ENCODE measurements at regions not wholly inside any gene's neighbourhood (a gene's known extent, or its start where the extent isn't known, plus 50 kb on each side); places are given as distances from the start of the nearest gene placed in this dataset.

GRCh38 chr11:8340296-8340695 is 76.6 kb upstream of the LMO1 start:
- DNase-seq: no peak
- in situ Hi-C loops (cut with HindIII; ENCODE audit: low pct_ligation_motif_present, low pct_unique_long_range_greater_than_20kb, low sequenced_read_pairs): no loop called here

DNA sequence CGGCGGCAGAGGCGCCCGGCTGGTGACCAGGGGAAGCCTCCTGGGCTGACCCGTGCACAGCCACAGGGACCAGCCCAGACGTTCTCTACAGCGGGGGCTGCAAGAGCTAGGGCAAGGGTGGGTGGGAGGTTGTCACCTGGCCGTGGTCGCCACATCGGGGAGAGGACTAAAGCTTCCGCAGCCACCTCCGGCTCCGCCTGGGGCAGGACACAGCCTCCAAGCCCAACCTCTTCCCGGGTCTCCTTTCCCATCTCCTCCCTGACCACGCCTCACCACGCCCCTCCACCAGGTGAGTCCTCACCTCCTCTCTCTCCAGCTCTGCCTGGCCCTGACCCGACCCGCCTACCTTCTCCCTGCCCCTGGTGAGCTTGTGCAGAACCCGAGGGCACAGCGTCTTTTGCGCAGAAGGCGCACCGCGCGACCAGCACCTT is 75.9 kb upstream of the LMO1 start:
- DNase-seq: no peak
- in situ Hi-C loops (cut with HindIII; ENCODE audit: low pct_ligation_motif_present, low pct_unique_long_range_greater_than_20kb, low sequenced_read_pairs): no loop called here

DNA sequence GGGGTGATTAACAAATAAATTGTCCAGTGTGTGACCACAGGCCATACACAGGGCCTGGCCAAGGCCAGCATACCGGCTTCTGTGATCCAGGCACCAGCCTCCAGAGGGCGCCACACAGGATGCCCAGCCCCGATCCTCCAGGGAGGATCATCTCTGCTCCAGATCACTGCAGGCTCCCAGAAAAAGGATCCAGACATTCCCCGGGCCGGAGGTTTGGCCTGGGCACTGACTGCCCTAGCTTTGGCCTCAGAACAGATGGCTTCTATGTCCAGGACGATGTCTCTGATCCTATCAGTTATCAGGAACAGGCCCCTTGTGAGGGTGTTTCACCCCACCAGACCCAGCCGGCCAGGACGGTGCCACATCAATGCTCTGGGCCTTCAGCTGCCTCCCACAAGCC is 74.5 kb upstream of the LMO1 start:
- in situ Hi-C loops (cut with HindIII; ENCODE audit: low pct_ligation_motif_present, low pct_unique_long_range_greater_than_20kb, low sequenced_read_pairs): no loop called here
- DNase-seq: peak; percentile 49

DNA sequence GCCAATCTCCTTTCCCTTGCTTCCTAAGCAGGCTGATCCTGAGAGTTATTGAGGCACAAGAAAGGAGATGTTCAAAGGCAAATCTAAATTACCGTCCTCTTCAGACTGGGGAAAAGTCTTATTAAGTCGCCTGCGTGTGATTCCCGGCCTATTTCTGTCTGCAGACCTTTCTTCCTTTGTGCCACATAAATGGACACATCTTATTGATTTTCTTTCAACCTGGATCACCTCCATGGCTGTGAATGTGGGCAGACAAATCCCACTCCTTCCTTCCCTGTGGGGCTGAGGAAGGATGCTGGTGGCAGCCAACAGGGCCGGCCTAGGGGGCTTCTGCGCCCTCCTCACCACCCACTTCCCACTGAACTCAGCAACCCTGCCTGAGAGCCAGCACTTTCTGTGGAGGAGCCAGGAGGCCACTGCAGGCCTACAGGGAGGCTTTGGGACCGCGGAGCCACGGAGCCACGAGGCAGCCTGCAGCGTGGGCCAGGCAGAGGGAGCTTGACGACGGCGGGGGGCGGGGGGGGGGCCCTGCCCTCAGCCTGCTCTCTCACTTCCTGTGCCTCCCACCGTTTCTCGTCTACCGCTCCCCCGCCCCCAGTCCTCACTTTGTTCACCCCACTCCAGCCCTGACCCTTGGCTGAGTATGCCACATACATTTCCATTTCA is 73.6 kb upstream of the LMO1 start:
- DNase-seq: no peak
- in situ Hi-C loops (cut with HindIII; ENCODE audit: low pct_ligation_motif_present, low pct_unique_long_range_greater_than_20kb, low sequenced_read_pairs): no loop called here

DNA sequence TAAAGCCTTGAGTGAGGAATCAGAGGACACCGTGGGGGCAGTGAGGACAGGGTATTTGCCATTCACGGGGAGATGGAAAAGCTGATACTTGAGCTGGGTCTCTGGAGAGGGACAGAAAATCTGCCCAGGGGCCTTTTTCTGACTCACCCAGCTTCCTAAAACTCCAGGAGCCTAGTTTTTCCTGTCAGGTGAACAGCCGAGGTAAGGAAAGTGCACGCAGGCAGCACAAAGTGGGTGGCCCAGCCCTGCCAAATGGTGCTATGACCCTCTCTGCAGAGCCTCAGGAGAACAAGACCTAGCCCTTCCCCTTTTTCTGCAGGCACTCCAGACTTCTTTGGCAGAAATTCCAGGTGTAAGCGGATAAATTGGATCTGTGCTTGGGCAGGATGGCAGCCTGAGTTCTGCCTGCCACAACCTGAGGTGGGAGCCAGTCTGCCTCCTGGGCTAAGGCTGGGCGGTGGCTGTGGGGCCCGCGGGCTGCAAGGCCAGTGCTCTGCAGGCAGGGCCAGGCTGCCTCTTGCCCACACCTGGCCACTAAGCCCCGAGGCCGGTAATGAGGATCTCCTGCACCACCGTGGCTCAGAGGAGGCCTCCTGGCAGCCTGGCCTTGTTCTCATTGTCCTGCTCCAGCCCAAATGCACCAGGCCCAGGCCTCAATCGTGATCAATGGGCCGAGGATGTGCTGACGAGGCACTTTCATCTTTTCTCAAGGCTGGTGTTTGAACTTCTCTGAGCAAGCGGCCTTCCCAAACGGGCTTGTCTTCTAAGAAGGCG is 72.9 kb upstream of the LMO1 start:
- in situ Hi-C loops (cut with HindIII; ENCODE audit: low pct_ligation_motif_present, low pct_unique_long_range_greater_than_20kb, low sequenced_read_pairs): no loop called here
- no peak for DNase-seq

- DNase-seq: no peak
- in situ Hi-C loops (cut with HindIII; ENCODE audit: low pct_ligation_motif_present, low pct_unique_long_range_greater_than_20kb, low sequenced_read_pairs): no loop called here
Measured at GRCh38 chr11:8335683-8336082, 72.0 kb upstream of the LMO1 start.

- no peak for DNase-seq
- in situ Hi-C loops (cut with HindIII; ENCODE audit: low pct_ligation_motif_present, low pct_unique_long_range_greater_than_20kb, low sequenced_read_pairs): no loop called here
Measured at GRCh38 chr11:8335186-8335585, 71.5 kb upstream of the LMO1 start.

- DNase-seq: peak; percentile 24
- in situ Hi-C loops (cut with HindIII; ENCODE audit: low pct_ligation_motif_present, low pct_unique_long_range_greater_than_20kb, low sequenced_read_pairs): no loop called here
Measured at GRCh38 chr11:8333811-8334401, 70.2 kb upstream of the LMO1 start.

GRCh38 chr11:8333376-8333775 is 69.7 kb upstream of the LMO1 start:
- DNase-seq: no peak
- in situ Hi-C loops (cut with HindIII; ENCODE audit: low pct_ligation_motif_present, low pct_unique_long_range_greater_than_20kb, low sequenced_read_pairs): no loop called here

DNA sequence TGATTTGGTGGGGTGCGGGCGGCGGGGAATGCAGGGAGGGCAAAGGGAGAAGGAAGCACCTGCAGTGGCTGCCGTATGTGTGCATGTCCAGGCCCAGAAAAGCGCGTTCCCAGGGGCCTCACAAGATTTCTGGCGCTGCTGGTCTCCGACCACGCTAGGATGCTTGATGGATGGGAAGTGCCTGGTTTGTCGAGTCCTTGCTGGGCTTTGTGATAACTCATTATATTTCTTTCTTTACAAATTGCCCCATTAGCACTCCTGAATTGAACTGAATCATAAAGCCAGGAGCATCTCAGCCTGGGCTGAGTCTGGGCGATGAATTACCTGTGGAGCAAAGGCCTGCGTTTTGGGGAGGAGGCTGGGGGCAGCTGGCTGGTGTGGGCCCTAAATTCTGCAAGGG is 69.2 kb upstream of the LMO1 start:
- DNase-seq: no peak
- in situ Hi-C loops (cut with HindIII; ENCODE audit: low pct_ligation_motif_present, low pct_unique_long_range_greater_than_20kb, low sequenced_read_pairs): no loop called here

DNA sequence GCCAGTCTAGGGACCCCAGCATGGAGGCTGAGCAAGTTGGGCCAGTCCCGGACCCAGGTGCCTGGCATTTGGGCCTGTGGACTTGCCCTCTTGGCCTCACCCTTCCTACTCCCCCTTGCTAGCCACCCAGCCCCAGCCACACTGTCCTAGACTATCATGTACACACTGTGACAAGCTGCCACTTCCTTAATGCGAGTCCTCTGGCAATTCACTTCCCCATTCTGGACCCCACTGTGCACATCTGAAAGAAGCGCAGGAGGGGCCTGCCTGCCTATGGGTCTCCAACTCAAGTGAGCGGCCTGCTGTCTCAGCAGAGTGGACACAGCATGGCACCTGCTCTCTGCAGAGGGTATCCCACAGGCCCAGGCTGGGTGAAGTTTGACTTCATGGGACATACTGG is 68.5 kb upstream of the LMO1 start:
- in situ Hi-C loops (cut with HindIII; ENCODE audit: low pct_ligation_motif_present, low pct_unique_long_range_greater_than_20kb, low sequenced_read_pairs): no loop called here
- DNase-seq: no peak

- in situ Hi-C loops (cut with HindIII; ENCODE audit: low pct_ligation_motif_present, low pct_unique_long_range_greater_than_20kb, low sequenced_read_pairs): no loop called here
- no peak for DNase-seq
Measured at GRCh38 chr11:8331767-8332166, 68.1 kb upstream of the LMO1 start.

- in situ Hi-C loops (cut with HindIII; ENCODE audit: low pct_ligation_motif_present, low pct_unique_long_range_greater_than_20kb, low sequenced_read_pairs): no loop called here
- DNase-seq: no peak
Measured at GRCh38 chr11:8330896-8331295, 67.2 kb upstream of the LMO1 start.

DNA sequence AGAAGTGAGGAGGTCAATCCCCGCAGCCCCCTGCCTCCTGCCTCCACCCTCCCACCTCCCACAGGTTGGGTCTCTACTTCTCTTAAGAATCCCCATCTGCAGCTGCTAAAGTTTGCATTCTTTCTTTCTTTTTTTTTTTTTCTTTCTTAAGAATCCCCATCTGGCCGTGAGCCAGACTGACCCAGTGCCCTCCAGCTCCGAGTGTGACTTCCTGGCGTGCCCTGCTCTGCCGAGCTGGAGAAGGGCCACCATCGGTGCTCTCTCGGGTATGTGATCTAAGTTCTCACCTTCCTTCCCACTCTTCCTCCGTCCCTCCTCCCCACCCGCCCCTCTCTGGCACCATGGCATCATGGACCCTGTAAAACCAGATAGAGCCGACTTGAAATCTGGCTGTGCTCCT is 66.7 kb upstream of the LMO1 start:
- no peak for DNase-seq
- in situ Hi-C loops (cut with HindIII; ENCODE audit: low pct_ligation_motif_present, low pct_unique_long_range_greater_than_20kb, low sequenced_read_pairs): no loop called here

DNA sequence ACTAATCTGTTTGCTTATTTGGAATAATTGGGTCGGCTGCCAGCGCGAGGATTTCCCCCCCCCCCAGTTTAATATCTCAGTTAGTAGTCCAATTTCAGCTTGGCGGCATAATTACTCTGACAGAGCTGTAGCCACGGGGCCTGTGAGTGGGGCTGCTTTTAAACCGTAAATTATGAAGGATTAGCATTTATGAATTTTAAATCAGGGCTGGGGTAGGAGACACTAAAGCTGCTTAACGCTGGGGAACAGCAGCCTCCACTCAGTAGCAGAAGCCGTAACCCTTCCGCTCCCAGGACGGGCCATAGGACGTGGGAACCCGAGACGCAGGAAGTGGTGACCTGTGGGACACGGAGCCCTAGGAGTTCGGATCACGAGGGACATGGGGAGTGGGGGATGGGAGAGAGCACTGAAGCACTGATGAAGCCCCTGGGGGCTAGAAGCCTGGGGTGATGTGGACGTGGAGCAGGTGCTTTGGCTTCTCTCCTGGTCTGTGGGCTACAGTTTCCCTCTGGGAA is 66.2 kb upstream of the LMO1 start:
- in situ Hi-C loops (cut with HindIII; ENCODE audit: low pct_ligation_motif_present, low pct_unique_long_range_greater_than_20kb, low sequenced_read_pairs): no loop called here
- DNase-seq: no peak

- in situ Hi-C loops (cut with HindIII; ENCODE audit: low pct_ligation_motif_present, low pct_unique_long_range_greater_than_20kb, low sequenced_read_pairs): no loop called here
- no peak for DNase-seq
Measured at GRCh38 chr11:8329336-8329735, 65.7 kb upstream of the LMO1 start.

DNA sequence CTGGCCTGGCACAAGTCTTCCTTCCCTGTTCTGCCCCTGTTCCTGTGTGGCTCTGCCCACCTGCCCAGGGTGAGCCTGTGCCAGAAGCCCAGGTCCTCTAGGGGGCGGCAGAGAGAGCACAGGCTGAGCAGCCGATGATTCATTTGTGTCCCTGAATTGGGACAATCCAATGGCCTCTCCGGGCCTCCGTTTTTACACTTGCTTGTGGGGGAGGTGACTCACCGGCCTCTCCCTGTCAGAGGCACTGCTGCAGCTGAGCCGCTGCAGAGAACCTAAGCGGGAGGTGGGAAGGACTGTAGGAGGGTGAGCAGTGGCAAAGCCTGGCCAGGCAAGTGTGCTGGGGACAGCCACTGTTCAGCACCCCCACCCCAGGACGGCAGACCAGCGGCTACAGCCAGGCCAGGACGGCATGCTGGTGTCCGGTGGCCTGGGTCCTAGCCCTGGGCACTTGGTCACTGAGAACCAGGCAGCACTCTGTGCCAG is 65.2 kb upstream of the LMO1 start:
- DNase-seq: peak; percentile 91
- in situ Hi-C loops (cut with HindIII; ENCODE audit: low pct_ligation_motif_present, low pct_unique_long_range_greater_than_20kb, low sequenced_read_pairs): no loop called here

- no peak for DNase-seq
- in situ Hi-C loops (cut with HindIII; ENCODE audit: low pct_ligation_motif_present, low pct_unique_long_range_greater_than_20kb, low sequenced_read_pairs): no loop called here
Measured at GRCh38 chr11:8328231-8328794, 64.6 kb upstream of the LMO1 start.

- in situ Hi-C loops (cut with HindIII; ENCODE audit: low pct_ligation_motif_present, low pct_unique_long_range_greater_than_20kb, low sequenced_read_pairs): no loop called here
- DNase-seq: no peak
Measured at GRCh38 chr11:8327761-8328192, 64.1 kb upstream of the LMO1 start.

Data from ACHN (cell line).